Liver (tissue), 8 donors: ENCODE measurements at regions not wholly inside any gene's neighbourhood (a gene's known extent, or its start where the extent isn't known, plus 50 kb on each side); places are given as distances from the start of the nearest gene placed in this dataset.

ENCODE experiments used
- DNase-seq: peaks from one replicate; pipeline ENCODE4 v3.0.0-alpha.2; 2017; ENCODE audit warnings: low spot score
- H3K27ac ChIP-seq, 2 donors: one replicate each; pipeline ENCODE4 v1.7.0; 2013; ENCODE audit warnings: inconsistent platforms in 2 of 2, low read length in 2 of 2, control low read depth in 1 of 2, low read depth in 1 of 2, mild to moderate bottlenecking in 1 of 2
- H3K27me3 ChIP-seq, 4 donors: one replicate each; pipeline versions ENCODE4 v1.6.1 to v1.7.0; 2013; ENCODE audit warnings: low read length in 3 of 4, inconsistent platforms in 1 of 4, mild to moderate bottlenecking in 1 of 4, moderate library complexity in 1 of 4; ENCODE audit not compliant: control insufficient read depth in 4 of 4, insufficient read depth in 4 of 4
- H3K36me3 ChIP-seq, 4 donors: one replicate each; pipeline versions ENCODE4 v1.6.1 to v1.7.0; 2013; ENCODE audit warnings: low read length in 3 of 4, mild to moderate bottlenecking in 3 of 4, low read depth in 1 of 4, moderate library complexity in 1 of 4; ENCODE audit not compliant: control insufficient read depth in 4 of 4, insufficient read depth in 3 of 4
- H3K4me1 ChIP-seq, 4 donors: one replicate each; pipeline versions ENCODE4 v1.6.1 to v1.7.0; 2013; ENCODE audit warnings: low read length in 3 of 4, mild to moderate bottlenecking in 3 of 4, moderate library complexity in 1 of 4; ENCODE audit not compliant: control insufficient read depth in 4 of 4, insufficient read depth in 4 of 4
- H3K4me3 ChIP-seq, 3 donors: one replicate each; pipeline versions ENCODE4 v1.6.1 to v1.7.0; 2013; ENCODE audit warnings: low read length in 3 of 3, control low read depth in 1 of 3, low read depth in 1 of 3, mild to moderate bottlenecking in 1 of 3
- H3K9ac ChIP-seq, 2 donors: one replicate each; pipeline ENCODE4 v1.7.0; 2013; ENCODE audit warnings: low read length in 2 of 2, mild to moderate bottlenecking in 2 of 2, moderate library complexity in 2 of 2, control low read depth in 1 of 2, low read depth in 1 of 2
- H3K9me3 ChIP-seq, 4 donors: one replicate each; pipeline versions ENCODE4 v1.6.1 to v1.7.0; 2013; ENCODE audit warnings: low read length in 3 of 4; ENCODE audit not compliant: control insufficient read depth in 4 of 4
- CTCF ChIP-seq: fragments of 150-350 bp; IDR thresholded peaks from 2 replicates; pipeline ENCODE4 v1.5.1; 2017; ENCODE audit warnings: improper control_type of control experiment, low read depth, low read length; ENCODE audit not compliant: missing input control
- EGR1 ChIP-seq, 2 donors: IDR thresholded peaks; 2 replicates each; pipeline ENCODE4 v1.6.1; 2016 to 2018; ENCODE audit warnings: antibody characterized with exemption in 2 of 2, low read depth in 2 of 2
- FOXA1 ChIP-seq: IDR thresholded peaks from 2 replicates; pipeline ENCODE4 v1.6.1; 2016; ENCODE audit warnings: antibody characterized with exemption
- GABPA ChIP-seq, 2 donors: IDR thresholded peaks in 1 of 2; conservative IDR thresholded peaks in 1 of 2; 2 replicates each; pipeline ENCODE4 v1.6.1; 2016; ENCODE audit warnings: antibody characterized with exemption in 2 of 2, mild to moderate bottlenecking in 1 of 2, moderate library complexity in 1 of 2
- HNF4A ChIP-seq, 2 donors: conservative IDR thresholded peaks; 2 replicates each; pipeline ENCODE4 v1.6.1; 2016; ENCODE audit warnings: antibody characterized with exemption in 2 of 2, mild to moderate bottlenecking in 2 of 2
- HNF4G ChIP-seq: IDR thresholded peaks from 2 replicates; pipeline ENCODE4 v1.6.1; 2016; ENCODE audit warnings: antibody characterized with exemption
- JUND ChIP-seq, 2 donors: IDR thresholded peaks; 2 replicates each; pipeline ENCODE4 v1.6.1; 2016; ENCODE audit warnings: antibody characterized with exemption in 2 of 2
- MAX ChIP-seq: IDR thresholded peaks from 2 replicates; pipeline ENCODE4 v1.6.1; 2016; ENCODE audit warnings: antibody characterized with exemption
- NR2F2 ChIP-seq: IDR thresholded peaks from 2 replicates; pipeline ENCODE4 v1.6.1; 2016; ENCODE audit warnings: antibody characterized with exemption
- RAD21 ChIP-seq, 2 donors: IDR thresholded peaks; 2 replicates each; pipeline ENCODE4 v1.6.1; 2016; ENCODE audit warnings: antibody characterized with exemption in 2 of 2, mild to moderate bottlenecking in 2 of 2
- REST ChIP-seq: IDR thresholded peaks from 2 replicates; pipeline ENCODE4 v1.6.1; 2016; ENCODE audit warnings: antibody characterized with exemption, mild to moderate bottlenecking
- RXRA ChIP-seq, 2 donors: IDR thresholded peaks; 2 replicates each; pipeline ENCODE4 v1.6.1; 2017 to 2018; ENCODE audit warnings: antibody characterized with exemption in 2 of 2, mild to moderate bottlenecking in 1 of 2
- SP1 ChIP-seq: IDR thresholded peaks from 2 replicates; pipeline ENCODE4 v1.6.1; 2018; ENCODE audit warnings: antibody characterized with exemption, mild to moderate bottlenecking
- TAF1 ChIP-seq: conservative IDR thresholded peaks from 2 replicates; pipeline ENCODE4 v1.6.1; 2016; ENCODE audit warnings: antibody characterized with exemption, mild to moderate bottlenecking
- YY1 ChIP-seq: IDR thresholded peaks from 2 replicates; pipeline ENCODE4 v1.6.1; 2016; ENCODE audit warnings: antibody characterized with exemption, mild to moderate bottlenecking
- ZBTB33 ChIP-seq: IDR thresholded peaks from 2 replicates; pipeline ENCODE4 v1.6.1; 2016; ENCODE audit warnings: antibody characterized with exemption
- WGBS: extraction: QIAGEN DNeasy Blood & Tissue Kit; methylation state at CpG from one replicate; pipeline ENCODE4 v1.1.7; 2013; 5-methylcytosine and 5-hydroxymethylcytosine counted together
- donor health status: healthy.
- donor health status: healthy.
- donor health status: healthy.
- donor health status: healthy.
- donor health status: healthy.

GRCh38 chr13:111552891-111553655, 232.6 kb downstream of the TEX29 start:
- Histone ChIP-seq H3K4me1 (peaks cover 11 to 47% (median 38%) of the 10 kb centered on the region in 4 donors), H3K36me3 (no peaks in the 10 kb centered on the region), H3K27me3 (no peaks in the 10 kb centered on the region), H3K4me3 (no peak overlapping the region), H3K9me3 (no peaks in the 10 kb centered on the region), H3K27ac (no peak overlapping the region), H3K9ac (no peak overlapping the region)
- 84% methylated on average over 10 of the region's 10 CpGs for WGBS
- no peak for TF ChIP-seq REST
- TF ChIP-seq RAD21 (IDR thresholded peaks at IDR 0.05), result no peak
- TF ChIP-seq CTCF, result no peak
- no peak for TF ChIP-seq EGR1 (IDR thresholded peaks at IDR 0.05; ENCODE audit: low read depth in 2 of 2)
- no peak for TF ChIP-seq JUND (IDR thresholded peaks at IDR 0.05)
- no peak for TF ChIP-seq HNF4A (conservative IDR thresholded peaks at IDR 0.05)
- no peak for TF ChIP-seq ZBTB33
- no peak for TF ChIP-seq RXRA (IDR thresholded peaks at IDR 0.05)
- no peak for TF ChIP-seq MAX
- TF ChIP-seq YY1, result no peak
- no peak for TF ChIP-seq GABPA (IDR thresholded peaks at IDR 0.05 in 1 of 2, conservative IDR thresholded peaks at IDR 0.05 in 1 of 2)
- TF ChIP-seq TAF1, result no peak
- no peak for TF ChIP-seq FOXA1
- TF ChIP-seq NR2F2, result no peak
- no peak for TF ChIP-seq HNF4G
- TF ChIP-seq SP1, result no peak
- DNase-seq, result no peak
